GM06990 (cell line): ENCODE measurements at regions not wholly inside any gene's neighbourhood (a gene's known extent, or its start where the extent isn't known, plus 50 kb on each side); places are given as distances from the start of the nearest gene placed in this dataset.
"Not testable (repeated sequence)": the region's sequence is repeated elsewhere in the genome, so short reads cannot be mapped to it uniquely, and the experiment has no call there.

Experiments used
- DNase-seq: peaks from one replicate; pipeline ENCODE4 v3.0.0-alpha.2; 2011; ENCODE audit not compliant: insufficient read length; ENCODE audit errors: extremely low read depth
- H3K27me3 ChIP-seq: replicated peaks from 2 replicates; pipeline ENCODE4 v1.6.0; 2011; ENCODE audit warnings: low read length; ENCODE audit not compliant: control insufficient read depth, insufficient read depth
- H3K36me3 ChIP-seq: 2 replicates; pipeline ENCODE4 v1.5.1; 2011; ENCODE audit warnings: low read length; ENCODE audit not compliant: control insufficient read depth, insufficient read depth
- H3K4me3 ChIP-seq: replicated peaks from 2 replicates; pipeline ENCODE4 v1.5.1; 2011; ENCODE audit warnings: low read depth, mild to moderate bottlenecking, control low read depth, low read length

DNA sequence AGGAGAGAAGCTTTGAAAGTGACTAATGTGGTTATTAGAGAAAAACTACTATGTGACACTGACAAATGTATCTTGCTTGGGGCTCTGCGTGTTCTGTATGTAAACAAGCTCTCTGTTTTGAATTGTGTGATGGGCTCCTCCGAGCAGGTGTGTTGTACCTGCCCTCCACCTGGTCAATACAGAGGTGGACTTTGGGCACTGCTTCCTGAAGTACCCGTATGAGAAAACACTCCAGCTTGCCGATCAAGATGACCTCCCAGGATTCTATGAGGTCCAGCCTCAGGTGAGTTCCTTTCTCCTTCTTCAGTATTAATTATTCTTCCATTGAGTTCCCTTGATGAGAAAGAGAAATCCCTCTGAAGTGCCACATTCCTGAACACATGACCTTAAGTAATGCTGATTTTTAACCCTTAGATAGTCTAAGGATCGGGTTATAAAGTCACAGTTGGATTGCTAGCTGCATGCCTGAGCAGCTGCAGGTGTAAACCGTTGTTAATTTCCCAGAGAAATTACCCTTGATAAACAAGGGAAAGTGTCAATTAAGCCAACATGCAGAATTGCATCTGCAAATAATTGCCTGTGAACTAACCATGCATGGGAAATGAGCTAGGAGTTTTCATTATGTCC, 292.0 kb upstream of the NBPF12 start:
- not testable (repeated sequence) for H3K4me3 ChIP-seq, H3K36me3 ChIP-seq, DNase-seq, H3K27me3 ChIP-seq

DNA sequence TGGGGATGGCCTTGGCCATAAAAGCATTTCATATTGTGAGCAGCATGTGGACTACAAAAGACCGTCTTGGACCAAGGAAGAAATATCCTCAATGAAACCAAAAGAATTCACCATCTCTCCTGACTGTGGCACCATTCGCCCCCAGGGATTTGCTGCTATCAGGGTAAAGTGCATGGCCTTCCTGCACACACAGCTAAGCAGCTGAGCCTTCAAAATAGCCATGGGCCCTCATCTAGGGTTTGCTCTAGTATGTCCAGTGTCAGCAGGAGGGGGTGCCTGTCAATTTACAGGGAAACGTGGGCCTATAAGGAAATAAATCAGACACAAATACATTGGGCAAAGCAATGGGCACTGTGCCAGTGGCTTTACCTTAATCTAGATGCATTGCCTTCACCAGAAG, 296.6 kb upstream of the NBPF12 start:
- not testable (repeated sequence) for H3K36me3 ChIP-seq, DNase-seq, H3K4me3 ChIP-seq, H3K27me3 ChIP-seq

DNA sequence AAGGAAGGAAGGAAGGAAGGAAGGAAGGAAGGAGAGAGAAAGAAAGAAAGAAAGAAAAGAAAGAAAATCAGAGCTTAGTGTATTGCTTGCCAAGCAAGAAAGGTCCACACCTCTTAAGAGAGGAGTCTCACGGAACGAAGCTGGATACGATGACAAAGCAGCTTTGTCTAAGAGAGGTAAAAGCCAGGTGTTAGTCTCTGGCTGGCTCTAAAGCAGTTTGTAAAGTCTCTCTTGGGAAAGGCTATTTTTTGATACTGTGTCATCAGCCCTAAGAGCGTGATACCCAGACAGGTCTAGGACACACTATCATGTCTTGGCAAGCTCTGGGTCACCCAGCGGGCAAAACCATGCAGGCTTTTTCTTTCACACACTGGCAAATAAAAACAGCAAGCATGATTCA, 297.5 kb upstream of the NBPF12 start:
- not testable (repeated sequence) for H3K27me3 ChIP-seq, H3K36me3 ChIP-seq, H3K4me3 ChIP-seq, DNase-seq

DNA sequence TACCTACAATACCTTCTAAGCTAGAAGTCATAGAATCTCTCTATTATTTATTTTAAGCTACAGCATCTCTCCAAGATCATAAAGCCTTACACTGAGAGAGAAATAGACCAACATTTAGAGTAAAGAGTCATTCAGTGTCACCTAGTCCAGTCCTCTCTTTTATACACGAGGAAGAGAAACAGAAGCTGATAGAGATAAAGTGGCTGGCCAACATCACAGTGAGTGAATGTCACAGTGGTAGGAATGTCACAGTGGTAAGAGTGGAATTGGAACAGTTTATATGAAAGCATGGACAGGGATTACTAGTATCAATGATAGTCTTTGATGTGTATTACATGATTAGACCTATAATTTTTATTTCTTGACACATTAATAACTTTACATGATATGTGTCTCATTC, 307.8 kb upstream of the NBPF12 start:
- not testable (repeated sequence) for DNase-seq, H3K27me3 ChIP-seq, H3K36me3 ChIP-seq, H3K4me3 ChIP-seq

DNA sequence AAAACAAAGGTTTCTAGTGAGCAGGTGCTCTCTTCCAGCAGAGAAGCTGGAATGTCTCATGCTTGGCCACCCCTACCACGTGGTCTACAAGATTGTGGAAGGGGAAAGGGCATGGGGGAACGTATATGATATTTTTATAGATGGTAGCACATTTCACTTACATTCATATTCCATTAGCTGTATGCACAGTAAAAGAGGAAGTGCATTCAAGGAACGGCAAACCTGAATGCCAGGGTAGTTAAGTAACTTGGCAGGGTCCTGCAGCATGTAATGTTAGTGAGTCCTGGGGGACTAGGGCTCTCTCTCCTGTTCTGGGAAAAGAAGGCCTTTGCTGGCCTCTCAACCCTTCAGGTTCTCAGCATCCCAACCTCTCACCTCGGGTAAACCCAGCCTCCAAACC, 319.5 kb upstream of the NBPF12 start:
- H3K4me3 ChIP-seq, H3K27me3 ChIP-seq, H3K36me3 ChIP-seq, DNase-seq: not testable (repeated sequence)

DNA sequence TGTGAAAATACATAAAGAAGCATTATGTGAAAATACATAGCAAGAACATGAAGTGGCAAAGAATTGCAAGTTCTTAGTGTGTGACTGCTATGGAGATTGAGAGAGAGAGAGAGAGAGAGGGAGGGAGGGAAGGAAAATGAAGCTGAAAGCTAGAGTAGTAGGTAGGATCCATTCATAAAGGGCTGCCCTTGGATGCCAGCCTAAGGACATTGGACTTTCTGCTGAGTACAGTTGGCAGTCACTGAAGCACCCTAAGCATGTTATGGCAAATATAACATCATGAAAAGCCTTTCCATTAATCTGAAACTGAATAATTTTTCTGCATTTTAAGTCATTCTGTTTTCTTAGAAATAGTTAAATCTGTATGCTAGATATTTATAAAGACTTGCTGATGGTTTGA, 333.4 kb upstream of the NBPF12 start:
- not testable (repeated sequence) for DNase-seq, H3K27me3 ChIP-seq, H3K36me3 ChIP-seq, H3K4me3 ChIP-seq

DNA sequence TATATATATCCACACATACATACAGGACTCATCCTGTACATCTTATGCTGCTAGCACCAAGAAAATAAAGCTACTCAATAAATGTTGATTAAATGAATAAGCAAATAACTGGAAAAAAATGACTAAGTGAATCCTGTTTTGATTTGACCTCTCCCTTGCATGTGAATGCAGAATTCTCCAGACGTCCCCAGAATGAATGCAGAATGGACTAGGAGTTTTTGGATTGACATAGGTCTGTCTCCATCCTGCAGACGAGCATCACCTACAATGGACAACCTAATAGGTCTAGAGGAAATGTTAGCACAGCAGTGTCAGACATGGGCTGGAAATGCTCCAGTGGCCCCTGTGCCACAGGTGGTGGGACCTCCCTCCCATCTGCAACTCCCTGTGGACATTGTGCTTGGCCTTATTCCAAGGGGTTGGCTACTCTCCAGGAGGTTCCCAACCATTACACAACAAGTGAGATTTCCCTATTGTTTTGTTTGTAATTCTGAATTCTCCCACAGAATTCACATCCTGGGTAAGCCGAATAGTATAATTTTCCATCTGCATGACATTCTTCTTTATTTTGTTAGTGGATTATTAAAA, 337.3 kb upstream of the NBPF12 start:
- H3K27me3 ChIP-seq, H3K4me3 ChIP-seq, H3K36me3 ChIP-seq, DNase-seq: not testable (repeated sequence)

DNA sequence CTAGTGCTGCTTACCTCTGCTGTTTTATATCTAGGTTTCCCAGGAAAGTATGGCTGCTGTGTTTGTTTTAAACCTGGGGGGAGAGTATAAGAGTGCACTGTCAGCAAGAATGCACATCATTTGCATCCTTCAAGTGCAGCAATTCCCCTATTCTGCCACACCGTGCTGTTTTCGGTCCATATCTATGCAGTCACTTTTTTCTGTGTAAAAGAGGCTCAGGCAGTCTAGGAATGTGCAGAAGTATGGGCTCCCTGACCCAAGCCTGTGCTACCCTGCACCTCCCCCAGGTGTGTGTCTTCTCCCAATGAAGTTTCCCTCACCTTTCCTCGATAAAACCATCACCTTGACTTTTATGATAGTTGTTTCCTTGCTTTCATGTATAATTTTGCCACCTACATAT, 338.2 kb upstream of the NBPF12 start:
- not testable (repeated sequence) for DNase-seq, H3K36me3 ChIP-seq, H3K4me3 ChIP-seq, H3K27me3 ChIP-seq

DNA sequence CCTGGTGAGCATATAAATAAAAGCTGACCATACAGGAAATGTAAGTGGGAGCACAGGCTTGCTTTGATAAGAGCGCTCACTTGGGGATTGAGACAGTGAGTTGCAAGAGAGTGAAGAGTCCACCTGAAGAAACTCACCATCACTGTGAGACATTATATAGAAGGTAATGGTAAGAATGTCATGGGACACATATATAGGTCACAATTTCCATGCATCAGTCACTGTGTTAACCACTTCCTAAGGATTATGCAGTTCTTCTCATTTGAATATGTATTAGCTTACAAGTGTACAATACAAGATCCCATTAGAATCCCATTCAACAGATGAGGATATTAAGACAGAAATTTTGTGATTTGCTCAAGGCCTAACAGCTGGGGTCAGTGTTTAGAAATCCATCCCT, 352.4 kb upstream of the NOTCH2NLA start:
- H3K36me3 ChIP-seq, H3K4me3 ChIP-seq, H3K27me3 ChIP-seq, DNase-seq: not testable (repeated sequence)

DNA sequence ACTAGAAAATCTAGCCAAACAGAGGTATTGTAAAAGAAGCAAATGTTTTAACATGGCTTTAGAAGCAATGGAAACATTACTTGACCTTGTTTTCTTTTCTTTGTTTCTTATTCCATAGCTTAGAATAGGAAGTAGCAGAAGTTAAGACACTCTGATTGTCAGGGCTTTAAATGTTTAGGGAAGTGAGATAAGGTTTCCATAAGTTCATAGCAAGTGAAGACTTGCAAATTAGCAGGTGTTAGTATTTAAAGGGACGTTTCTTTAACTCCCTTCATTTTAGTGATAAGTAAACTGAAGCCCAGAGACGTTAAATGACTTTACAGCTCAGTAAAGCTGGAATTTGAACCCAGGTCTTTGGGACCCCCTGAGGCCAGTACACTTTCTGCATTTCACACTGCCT, 338.7 kb upstream of the NOTCH2NLA start:
- not testable (repeated sequence) for H3K4me3 ChIP-seq, H3K27me3 ChIP-seq, H3K36me3 ChIP-seq, DNase-seq

DNA sequence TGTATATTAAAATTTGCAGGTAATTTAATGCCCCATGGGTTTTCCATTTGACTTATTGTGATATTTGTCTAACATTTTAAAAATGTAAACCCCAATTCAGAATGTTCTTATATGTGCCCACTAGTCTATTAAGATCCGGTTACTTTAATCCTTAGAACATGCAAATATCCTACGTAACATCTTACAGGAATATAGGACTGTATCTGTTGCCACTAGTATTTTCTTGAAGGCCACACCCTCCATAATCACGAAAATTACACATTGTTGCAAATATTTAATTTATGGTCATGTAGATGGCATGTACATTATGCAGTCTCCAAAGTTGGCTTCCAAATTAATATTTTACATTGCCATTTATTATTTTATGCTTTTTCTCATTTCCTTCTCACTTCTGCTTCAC, 329.2 kb upstream of the NOTCH2NLA start:
- DNase-seq, H3K36me3 ChIP-seq, H3K4me3 ChIP-seq, H3K27me3 ChIP-seq: not testable (repeated sequence)

DNA sequence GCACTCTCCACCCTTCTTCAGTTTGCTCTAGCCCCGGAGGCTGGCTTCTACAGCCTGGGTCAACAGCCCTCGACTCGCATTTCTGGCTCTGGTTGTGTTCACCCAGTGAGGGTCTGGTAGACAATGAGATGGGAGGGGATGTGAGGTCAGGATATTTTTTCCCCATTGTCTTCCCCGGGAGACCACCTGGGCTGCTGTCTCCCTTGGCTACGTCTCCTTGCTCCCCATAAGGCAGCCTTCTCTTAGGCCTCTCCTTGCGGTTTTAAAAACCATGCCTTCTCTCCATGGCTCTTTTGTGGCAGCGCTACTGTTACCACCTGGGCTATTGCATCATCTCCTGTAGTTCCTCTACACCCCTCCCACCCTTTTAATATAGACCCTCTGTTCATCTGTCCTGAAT, 327.6 kb upstream of the NOTCH2NLA start:
- DNase-seq, H3K36me3 ChIP-seq, H3K4me3 ChIP-seq, H3K27me3 ChIP-seq: not testable (repeated sequence)

DNA sequence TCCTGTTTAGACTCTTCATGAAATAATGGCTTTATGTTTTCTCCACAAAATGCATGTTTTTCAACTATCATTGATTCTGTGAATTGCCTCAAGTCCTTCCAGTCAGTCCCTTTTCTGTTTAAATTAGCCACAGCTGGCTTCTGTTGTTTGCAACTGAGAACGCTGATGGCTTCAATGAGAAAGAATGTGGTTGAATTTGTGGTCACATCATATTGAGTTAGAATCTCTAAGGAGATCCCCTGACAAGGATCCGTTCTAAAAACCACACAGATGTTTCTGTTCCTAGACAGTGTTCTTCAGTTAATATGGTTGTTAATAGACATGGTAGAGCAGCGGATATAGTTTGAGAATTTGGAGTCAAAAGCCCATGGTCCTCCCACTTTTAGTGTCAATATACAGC, 323.6 kb upstream of the NOTCH2NLA start:
- not testable (repeated sequence) for H3K36me3 ChIP-seq, DNase-seq, H3K4me3 ChIP-seq

DNA sequence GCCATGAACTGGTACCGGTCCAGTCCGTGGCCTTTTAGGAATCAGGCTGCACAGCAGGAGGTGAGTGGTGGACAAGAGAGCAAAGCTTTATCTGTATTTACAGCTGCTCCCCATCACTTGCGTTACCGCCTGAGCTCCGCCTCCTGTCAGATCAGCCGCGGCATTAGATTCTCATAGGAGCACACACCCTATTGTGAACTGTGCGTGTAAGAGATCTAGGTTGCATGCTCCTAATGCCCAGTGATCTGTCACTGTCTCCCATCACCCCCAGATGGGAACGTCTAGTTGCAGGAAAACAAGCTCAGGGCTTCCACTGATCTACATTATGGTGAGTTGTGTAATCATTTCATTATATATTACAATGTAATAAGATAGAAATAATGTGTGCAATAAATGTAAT, 319.9 kb upstream of the NOTCH2NLA start:
- not testable (repeated sequence) for H3K27me3 ChIP-seq, H3K36me3 ChIP-seq, H3K4me3 ChIP-seq, DNase-seq

More for the DNA sequence above, 323.6 kb upstream of the NOTCH2NLA start:
- not testable (repeated sequence) for H3K27me3 ChIP-seq

DNA sequence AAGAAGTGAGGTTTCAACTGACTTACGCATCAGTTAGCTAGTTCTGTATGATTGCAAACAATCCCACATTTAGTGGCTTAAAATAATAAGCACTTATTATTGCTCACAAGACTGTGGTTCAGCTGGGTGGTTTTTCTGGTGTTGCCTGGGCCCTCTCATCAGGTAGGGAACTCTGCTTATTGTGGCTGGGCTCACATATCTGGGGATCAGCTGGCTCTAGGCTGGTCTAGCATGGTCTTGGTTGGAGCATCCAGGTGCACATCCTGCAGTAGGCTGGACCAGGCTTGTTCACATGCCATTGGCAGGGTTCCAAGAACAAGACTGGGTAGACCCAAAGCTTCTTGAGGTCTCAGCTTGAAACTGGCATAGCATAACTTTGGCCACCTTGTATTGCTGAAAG, 317.4 kb upstream of the NOTCH2NLA start:
- DNase-seq, H3K36me3 ChIP-seq, H3K4me3 ChIP-seq, H3K27me3 ChIP-seq: not testable (repeated sequence)
